ENCODE measurements at regions not wholly inside any gene's neighbourhood (a gene's known extent, or its start where the extent isn't known, plus 50 kb on each side); places are given as distances from the start of the nearest gene placed in this dataset.

GRCh38 chr5:133830911-133831310 lies 137.5 kb downstream of the C5orf15 start:
- H3K4me3 ChIP-seq (ENCODE audit: low read depth, low read length), result no peak overlapping the region
- TF ChIP-seq CTCF (IDR thresholded peaks at IDR 0.05; ENCODE audit: borderline replicate concordance, insufficient read depth, low read depth, low read length), result no peak

- TF ChIP-seq CTCF (IDR thresholded peaks at IDR 0.05; ENCODE audit: borderline replicate concordance, insufficient read depth, low read depth, low read length), result no peak
- no peak overlapping the region for H3K4me3 ChIP-seq (ENCODE audit: low read depth, low read length)
Observed at GRCh38 chr5:133830281-133830680, 138.1 kb downstream of the C5orf15 start.

- H3K4me3 ChIP-seq (ENCODE audit: low read depth, low read length), result no peak overlapping the region
Observed at GRCh38 chr5:133829786-133830185, 138.6 kb downstream of the C5orf15 start.

GRCh38 chr5:133828722-133829121 lies 139.7 kb downstream of the C5orf15 start:
- H3K4me3 ChIP-seq (ENCODE audit: low read depth, low read length), result no peak overlapping the region
- TF ChIP-seq CTCF (IDR thresholded peaks at IDR 0.05; ENCODE audit: borderline replicate concordance, insufficient read depth, low read depth, low read length), result no peak

More at GRCh38 chr5:133829786-133830185, 138.6 kb downstream of the C5orf15 start:
- TF ChIP-seq CTCF (IDR thresholded peaks at IDR 0.05; ENCODE audit: borderline replicate concordance, insufficient read depth, low read depth, low read length), result no peak

- no peak for TF ChIP-seq CTCF (IDR thresholded peaks at IDR 0.05; ENCODE audit: borderline replicate concordance, insufficient read depth, low read depth, low read length)
- no peak overlapping the region for H3K4me3 ChIP-seq (ENCODE audit: low read depth, low read length)
Observed at GRCh38 chr5:133827830-133828229, 140.6 kb downstream of the C5orf15 start.

- no peak for TF ChIP-seq CTCF (IDR thresholded peaks at IDR 0.05; ENCODE audit: borderline replicate concordance, insufficient read depth, low read depth, low read length)
- no peak overlapping the region for H3K4me3 ChIP-seq (ENCODE audit: low read depth, low read length)
Observed at GRCh38 chr5:133827011-133827410, 141.4 kb downstream of the C5orf15 start.

GRCh38 chr5:133825631-133826289 lies 142.7 kb downstream of the C5orf15 start:
- no peak overlapping the region for H3K4me3 ChIP-seq (ENCODE audit: low read depth, low read length)
- TF ChIP-seq CTCF (IDR thresholded peaks at IDR 0.05; ENCODE audit: borderline replicate concordance, insufficient read depth, low read depth, low read length), result no peak

Data from GM12875 (cell line).